ENCODE measurements at regions not wholly inside any gene's neighbourhood (a gene's known extent, or its start where the extent isn't known, plus 50 kb on each side); places are given as distances from the start of the nearest gene placed in this dataset.

GRCh38 chr12:18939051-18939450 is 190.5 kb upstream of the PLEKHA5 start:
- no peak overlapping the region for H3K4me2 ChIP-seq
- FAIRE-seq (no peak), ATAC-seq (no peak), DNase-seq (ENCODE audit: low read depth in 1 of 2, low spot score in 1 of 2) (no peak)
- WGBS (ENCODE audit: missing lambda C conversion rate): 65% methylated on average over 1 of the region's 1 CpG
- no peak overlapping the region for H3K4me3 ChIP-seq
- ChIA-PET POLR2A (no interaction called here), CTCF (no interaction called here)
- no peaks in the 10 kb centered on the region for H3K4me1 ChIP-seq
- H3K27ac ChIP-seq: no peak overlapping the region
- H3K9me3 ChIP-seq: no peaks in the 10 kb centered on the region
- no peak for TF ChIP-seq HOXA7 (CRISPR knock-in tag; IDR thresholded peaks at IDR 0.05)
- TF ChIP-seq ZFP36 (IDR thresholded peaks at IDR 0.05; ENCODE audit: borderline replicate concordance, partially characterized antibody): no peak
- TF ChIP-seq REST (IDR thresholded peaks at IDR 0.05): no peak
- no peak for TF ChIP-seq POLR2A (IDR thresholded peaks at IDR 0.05; ENCODE audit: low read length)
- no peak for TF ChIP-seq RFX5 (IDR thresholded peaks at IDR 0.05)
- no peak for TF ChIP-seq TP53 (CRISPR knock-in tag; IDR thresholded peaks at IDR 0.05)

- DNase-seq (ENCODE audit: low read depth in 1 of 2, low spot score in 1 of 2): no peak
- ChIA-PET CTCF (no interaction called here), POLR2A (no interaction called here)
- H3K4me3 ChIP-seq: no peak overlapping the region
- no peak overlapping the region for H3K27ac ChIP-seq
- ATAC-seq: no peak
- H3K9me3 ChIP-seq: no peaks in the 10 kb centered on the region
- FAIRE-seq: no peak
- no peaks in the 10 kb centered on the region for H3K4me1 ChIP-seq
- H3K4me2 ChIP-seq: no peak overlapping the region
- WGBS (ENCODE audit: missing lambda C conversion rate): 32% methylated on average over 2 of the region's 2 CpGs
- peak; percentile 86 for TF ChIP-seq MAFK (IDR thresholded peaks at IDR 0.05; ENCODE audit: partially characterized antibody)
- no peak for TF ChIP-seq NR3C1 (IDR thresholded peaks at IDR 0.05)
Observed at GRCh38 chr12:18942669-18943068, 186.9 kb upstream of the PLEKHA5 start.

GRCh38 chr12:18943200-18943599 is 186.3 kb upstream of the PLEKHA5 start:
- CTCF ChIA-PET: no interaction called here
- DNase-seq (ENCODE audit: low read depth in 1 of 2, low spot score in 1 of 2) (no peak), ATAC-seq (no peak), FAIRE-seq (no peak)
- TF ChIP-seq NR3C1 (IDR thresholded peaks at IDR 0.05) (no peak), ZC3H11A (IDR thresholded peaks at IDR 0.05) (no peak), ZNF302 (CRISPR knock-in tag; IDR thresholded peaks at IDR 0.05) (no peak), PHF8 (IDR thresholded peaks at IDR 0.05; ENCODE audit: borderline replicate concordance, low read depth) (no peak), CTCF (IDR thresholded peaks at IDR 0.05) (no peak), CHD4 (IDR thresholded peaks at IDR 0.05; ENCODE audit: borderline replicate concordance) (no peak), FOSB (CRISPR knock-in tag; IDR thresholded peaks at IDR 0.05) (no peak), RNF2 (IDR thresholded peaks at IDR 0.05; ENCODE audit: borderline replicate concordance, low read depth) (no peak), ZFP36 (IDR thresholded peaks at IDR 0.05; ENCODE audit: borderline replicate concordance, partially characterized antibody) (no peak), HMGXB4 (CRISPR knock-in tag; IDR thresholded peaks at IDR 0.05; ENCODE audit: borderline replicate concordance) (no peak), KDM5A (IDR thresholded peaks at IDR 0.05) (no peak), HES2 (IDR thresholded peaks at IDR 0.05) (no peak), FOXS1 (CRISPR knock-in tag; IDR thresholded peaks at IDR 0.05) (no peak), MAX (IDR thresholded peaks at IDR 0.05) (no peak), EP300 (IDR thresholded peaks at IDR 0.05) (no peak), EHF (CRISPR knock-in tag; IDR thresholded peaks at IDR 0.05) (no peak), JUN (IDR thresholded peaks at IDR 0.05) (no peak)
- Histone ChIP-seq H3K4me2 (no peak overlapping the region), H3K4me3 (no peak overlapping the region), H3K4me1 (no peaks in the 10 kb centered on the region), H3K9me3 (no peaks in the 10 kb centered on the region), H3K27ac (no peak overlapping the region)
- 19% methylated on average over 5 of the region's 5 CpGs for WGBS (ENCODE audit: missing lambda C conversion rate)
- POLR2A ChIA-PET: no interaction called here

Data from A549 (cell line).